ENCODE measurements at regions not wholly inside any gene's neighbourhood (a gene's known extent, or its start where the extent isn't known, plus 50 kb on each side); places are given as distances from the start of the nearest gene placed in this dataset.

GRCh38 chr2:194452504-194452903 lies 1204.5 kb upstream of the SLC39A10 start:
- TF ChIP-seq EZH2 (IDR thresholded peaks at IDR 0.05; ENCODE audit: borderline replicate concordance, control insufficient read depth, low read depth, low read length) (no peak), TAF1 (IDR thresholded peaks at IDR 0.05; ENCODE audit: borderline replicate concordance, low read depth, low read length) (no peak), CTCF (IDR thresholded peaks at IDR 0.05 in 2 of 3, conservative IDR thresholded peaks at IDR 0.05 in 1 of 3; ENCODE audit: control insufficient read depth in 2 of 3, extremely low read depth in 1 of 3, insufficient read depth in 1 of 3, low read depth in 3 of 3, low read length in 3 of 3) (no peak), NRF1 (conservative IDR thresholded peaks at IDR 0.05; ENCODE audit: low read depth, low read length) (no peak), CHD4 (IDR thresholded peaks at IDR 0.05) (no peak), CHD2 (IDR thresholded peaks at IDR 0.05; ENCODE audit: borderline replicate concordance, low read depth, low read length) (no peak), HSF1 (IDR thresholded peaks at IDR 0.05; ENCODE audit: low read depth, low read length) (no peak), FOS (IDR thresholded peaks at IDR 0.05; ENCODE audit: borderline replicate concordance, extremely low read depth, insufficient read length) (no peak), ZBED1 (IDR thresholded peaks at IDR 0.05; ENCODE audit: borderline replicate concordance) (no peak), NBN (IDR thresholded peaks at IDR 0.05) (no peak), CEBPB (IDR thresholded peaks at IDR 0.05; ENCODE audit: borderline replicate concordance in 1 of 2, low read depth in 2 of 2, low read length in 2 of 2) (no peak)

Data from GM12878 (cell line).